HG02885 (cell line): ENCODE measurements at regions not wholly inside any gene's neighbourhood (a gene's known extent, or its start where the extent isn't known, plus 50 kb on each side); places are given as distances from the start of the nearest gene placed in this dataset.

ENCODE experiments used
- ATAC-seq: cut with Tn5 transposase; IDR thresholded peaks from one replicate; pipeline ENCODE4 v1.9.1; 2021; ENCODE audit warnings: mild to moderate bottlenecking; ENCODE audit not compliant: unreplicated experiment, poor library complexity

- ATAC-seq = peak; percentile 85
Observed at GRCh38 chr6:21648475-21649050, 55.0 kb downstream of the SOX4 start.

GRCh38 chr6:21653323-21653722 is 59.8 kb downstream of the SOX4 start:
- no peak for ATAC-seq

GRCh38 chr6:21653905-21654304 is 60.4 kb downstream of the SOX4 start:
- ATAC-seq = no peak

- no peak for ATAC-seq
Observed at GRCh38 chr6:21654361-21654760, 60.8 kb downstream of the SOX4 start.

- ATAC-seq = no peak
Observed at GRCh38 chr6:21663966-21664313, 70.4 kb downstream of the SOX4 start.

GRCh38 chr6:21664314-21665109 is 71.0 kb downstream of the SOX4 start:
- no peak for ATAC-seq

GRCh38 chr6:21665110-21665391 is 71.5 kb downstream of the SOX4 start:
- no peak for ATAC-seq

GRCh38 chr6:21665392-21666200 is 72.0 kb downstream of the SOX4 start:
- no peak for ATAC-seq

GRCh38 chr6:21666201-21666691 is 72.7 kb downstream of the SOX4 start:
- no peak for ATAC-seq

- ATAC-seq = no peak
Observed at GRCh38 chr6:21666853-21667681, 73.5 kb downstream of the SOX4 start.

- ATAC-seq = no peak
Observed at GRCh38 chr6:21668795-21669194, 75.2 kb downstream of the SOX4 start.

- ATAC-seq = no peak
Observed at GRCh38 chr6:21676769-21677168, 83.2 kb downstream of the SOX4 start.

GRCh38 chr6:21678990-21679389 is 85.4 kb downstream of the SOX4 start:
- ATAC-seq = no peak

GRCh38 chr6:21679761-21680265 is 86.3 kb downstream of the SOX4 start:
- ATAC-seq = no peak

GRCh38 chr6:21680611-21681010 is 87.1 kb downstream of the SOX4 start:
- ATAC-seq = no peak

GRCh38 chr6:21690489-21690888 is 96.9 kb downstream of the SOX4 start:
- ATAC-seq = no peak

GRCh38 chr6:21691685-21692346 is 98.3 kb downstream of the SOX4 start:
- no peak for ATAC-seq

GRCh38 chr6:21692721-21693120 is 99.2 kb downstream of the SOX4 start:
- no peak for ATAC-seq

- no peak for ATAC-seq
Observed at GRCh38 chr6:21694168-21694567, 100.6 kb downstream of the SOX4 start.
